SU-DHL-6 (cell line): ENCODE measurements at regions not wholly inside any gene's neighbourhood (a gene's known extent, or its start where the extent isn't known, plus 50 kb on each side); places are given as distances from the start of the nearest gene placed in this dataset.

ENCODE experiments used
- CTCF ChIP-seq: fragments of 200-600 bp; sonication (generic); IDR thresholded peaks from one replicate; pipeline ENCODE4 v1.5.1; 2017; ENCODE audit warnings: antibody characterized with exemption, mild to moderate bottlenecking, low read length, moderate library complexity; ENCODE audit not compliant: insufficient read depth, poor library complexity, severe bottlenecking
- EZH2phosphoT487 ChIP-seq: fragments of 200-600 bp; sonication (generic), shearing (Covaris generic); conservative IDR thresholded peaks from 2 replicates; pipeline ENCODE4 v1.6.1; 2018; ENCODE audit warnings: mild to moderate bottlenecking, antibody characterized with exemption, low read length, moderate library complexity, mixed read lengths

- TF ChIP-seq CTCF (no peak), EZH2phosphoT487 (no peak)
These were observed 129.6 kb upstream of the NOL4 start for GRCh38 chr18:34354351-34354750.
